HG03442 (cell line): ENCODE measurements at regions not wholly inside any gene's neighbourhood (a gene's known extent, or its start where the extent isn't known, plus 50 kb on each side); places are given as distances from the start of the nearest gene placed in this dataset.
A peak's percentile ranks its signal among the peaks of the same experiment; 100 is the strongest.
"Not testable (repeated sequence)": the region's sequence is repeated elsewhere in the genome, so short reads cannot be mapped to it uniquely, and the experiment has no call there.

Experiments used
- ATAC-seq: cut with Tn5 transposase; IDR thresholded peaks from one replicate; pipeline ENCODE4 v1.9.1; 2021; ENCODE audit warnings: mild to moderate bottlenecking, moderate library complexity; ENCODE audit not compliant: unreplicated experiment

DNA sequence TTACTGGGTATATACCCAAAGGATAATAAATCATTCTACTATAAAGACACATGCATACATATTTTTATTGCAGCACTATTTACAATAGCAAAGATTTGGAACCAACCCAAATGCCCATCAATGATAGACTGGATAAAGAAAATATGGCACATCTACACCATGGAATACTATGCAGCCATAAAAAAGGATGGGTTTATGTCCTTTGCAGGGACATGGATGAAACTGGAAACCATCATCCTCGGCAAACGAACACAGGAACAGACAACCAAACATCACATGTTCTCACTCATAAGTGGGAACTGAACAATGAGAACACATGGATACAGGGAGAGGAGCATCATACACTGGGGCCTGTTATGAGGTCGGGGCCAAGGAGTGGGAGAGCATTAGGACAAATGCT, 665.0 kb upstream of the KCNMB2 start:
- not testable (repeated sequence) for ATAC-seq

DNA sequence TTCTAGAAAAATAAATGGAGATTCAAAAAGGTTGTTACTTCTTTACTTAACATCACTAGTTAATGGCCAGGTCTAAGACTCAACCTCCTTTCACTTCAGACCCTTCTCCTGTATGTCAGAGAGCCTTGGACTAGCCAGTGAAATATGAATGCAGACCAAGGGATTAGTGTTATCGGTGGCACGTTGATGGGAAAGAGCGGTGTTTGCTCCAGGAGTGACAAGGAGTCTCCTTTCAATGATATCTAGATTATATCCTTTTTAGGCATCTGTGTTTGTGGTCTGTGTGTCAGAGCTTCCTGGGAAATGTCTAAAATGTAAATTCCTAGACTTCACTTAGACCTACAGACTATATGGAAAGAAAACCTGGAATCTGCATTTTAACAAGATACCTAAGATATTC, 658.0 kb upstream of the KCNMB2 start:
- no peak for ATAC-seq

DNA sequence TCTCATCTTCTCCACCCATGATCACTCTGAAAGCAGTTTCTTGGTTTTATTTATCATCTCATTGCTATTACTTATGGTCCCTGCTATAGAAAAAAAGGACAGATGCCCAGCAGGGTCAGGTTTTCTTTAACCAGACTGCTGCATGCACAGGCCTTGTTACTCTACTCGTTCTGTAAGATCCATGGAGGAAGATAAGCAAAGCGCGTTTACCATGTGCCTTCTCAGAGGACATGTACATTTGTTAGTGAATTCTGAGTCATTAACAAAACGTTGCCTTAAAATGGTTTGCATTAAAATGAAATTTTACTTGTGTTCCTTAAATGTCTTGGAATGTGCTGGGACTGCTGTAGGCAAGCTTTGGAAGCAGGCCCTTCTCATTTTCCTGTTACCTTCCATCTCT, 657.3 kb upstream of the KCNMB2 start:
- no peak for ATAC-seq

DNA sequence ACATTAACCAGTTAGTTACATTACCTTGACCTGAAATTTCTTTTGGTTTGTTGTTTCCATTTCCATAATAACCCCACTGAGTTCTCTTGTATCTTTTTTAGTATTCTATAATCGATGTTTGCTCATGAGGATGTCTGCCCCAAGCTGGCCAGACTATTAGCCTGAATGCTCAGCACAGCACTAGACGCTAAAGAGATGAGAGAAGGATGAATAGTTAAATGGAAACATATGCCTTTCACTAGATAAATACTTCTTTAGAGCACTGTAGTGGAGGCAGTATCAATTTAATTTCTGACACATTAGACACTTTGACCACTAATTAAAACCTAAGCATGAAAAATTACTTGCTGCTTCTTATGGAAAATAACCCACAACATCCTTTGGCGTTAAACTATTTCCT, 654.9 kb upstream of the KCNMB2 start:
- ATAC-seq: no peak

DNA sequence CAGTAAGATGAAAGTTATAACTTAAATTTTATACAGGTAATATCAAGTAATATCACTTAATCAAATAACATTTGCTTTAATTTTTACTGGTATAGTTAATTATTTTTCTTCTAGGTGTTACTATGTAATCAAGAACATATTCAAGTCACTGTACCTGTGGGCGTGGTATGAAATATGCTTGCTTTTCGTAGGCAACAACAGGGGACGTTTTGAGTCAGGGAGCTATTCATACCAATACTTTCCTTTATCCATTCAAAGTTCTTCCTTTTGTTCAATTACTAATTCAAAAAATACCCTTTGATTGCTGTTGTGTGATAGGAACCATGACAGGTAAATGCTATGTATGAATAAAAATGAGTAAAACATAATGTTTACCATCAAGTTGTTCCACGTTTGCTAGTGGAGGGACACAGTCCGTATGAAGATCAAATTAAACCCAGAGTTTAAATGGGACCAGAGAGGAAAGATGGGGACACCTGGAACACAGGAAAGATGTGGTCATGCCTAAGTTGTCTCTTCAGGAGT, 654.0 kb upstream of the KCNMB2 start:
- ATAC-seq: no peak

DNA sequence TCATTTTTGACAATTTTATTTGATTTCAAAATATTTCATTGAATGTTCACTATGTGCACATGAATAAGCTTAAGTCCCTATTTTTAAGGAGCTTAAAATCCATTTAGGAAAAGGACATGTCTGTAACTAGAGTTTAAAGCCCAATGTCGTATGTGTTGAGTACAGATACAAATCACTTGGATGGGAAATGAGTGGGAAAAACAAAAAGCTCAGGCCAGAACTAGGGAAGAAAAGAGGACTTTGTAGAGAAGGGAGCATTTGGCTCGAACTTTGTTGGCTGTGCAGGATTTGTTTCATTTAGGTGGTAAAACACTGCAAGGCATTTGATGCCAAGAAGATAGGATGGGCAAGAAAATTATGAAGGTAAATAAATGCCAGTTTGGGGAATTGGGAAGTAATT, 653.1 kb upstream of the KCNMB2 start:
- ATAC-seq: no peak

DNA sequence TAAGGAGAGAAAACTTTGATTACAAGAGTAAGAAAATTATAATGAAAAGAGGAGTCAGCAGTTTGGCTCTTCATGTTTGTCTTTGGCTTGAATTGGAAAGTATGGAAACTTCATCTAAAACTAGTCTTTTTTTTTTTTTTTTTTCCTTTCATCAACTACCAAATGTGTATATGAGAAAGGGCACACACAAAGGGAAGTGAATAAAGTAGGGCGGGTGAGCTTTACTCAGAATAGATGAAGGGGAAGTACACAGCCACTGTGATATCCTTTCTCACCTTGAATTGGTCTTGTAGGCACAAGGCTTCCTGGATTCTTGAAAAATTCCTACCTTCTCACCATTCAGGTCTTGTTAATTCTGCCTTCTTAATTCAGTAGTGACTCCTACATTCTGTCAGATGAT, 652.3 kb upstream of the KCNMB2 start:
- peak; percentile 65 for ATAC-seq

DNA sequence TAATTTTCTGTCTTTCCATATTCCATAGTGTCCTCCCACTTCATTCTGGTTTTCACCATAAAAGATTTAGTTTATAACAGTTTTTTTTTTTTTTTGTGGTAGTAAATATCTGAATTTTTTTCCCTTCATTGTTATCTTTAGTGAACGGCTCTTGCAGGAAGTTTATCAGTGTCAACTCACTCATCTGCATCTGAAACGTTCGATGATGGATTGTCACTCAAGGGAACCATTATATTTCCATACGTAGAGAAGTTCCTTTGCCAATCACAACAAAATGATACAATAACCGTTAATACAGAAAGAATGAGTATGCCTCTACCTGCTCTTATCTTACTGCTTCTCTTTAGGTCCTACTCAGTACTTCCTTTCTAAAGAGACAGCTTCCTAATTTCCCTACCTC, 651.2 kb upstream of the KCNMB2 start:
- ATAC-seq: no peak

DNA sequence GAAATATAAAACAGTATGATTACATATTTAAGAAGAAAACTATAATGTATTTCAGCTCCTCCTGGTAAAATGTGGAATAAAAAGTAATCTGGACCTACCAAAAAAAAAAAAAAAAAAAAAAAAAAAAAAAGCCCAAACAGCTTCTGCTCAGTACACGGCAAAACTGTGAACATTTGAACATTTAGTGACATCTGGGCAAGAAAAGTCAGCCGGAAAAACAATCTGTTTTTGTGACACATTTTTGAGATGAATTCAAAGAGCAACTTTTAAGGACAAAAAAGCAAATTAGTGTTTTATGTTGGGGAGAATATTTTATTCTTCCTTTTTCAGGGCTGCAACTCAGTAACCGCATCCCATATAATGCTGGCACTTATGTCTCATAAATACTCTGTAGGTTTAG, 649.7 kb upstream of the KCNMB2 start:
- ATAC-seq: no peak

DNA sequence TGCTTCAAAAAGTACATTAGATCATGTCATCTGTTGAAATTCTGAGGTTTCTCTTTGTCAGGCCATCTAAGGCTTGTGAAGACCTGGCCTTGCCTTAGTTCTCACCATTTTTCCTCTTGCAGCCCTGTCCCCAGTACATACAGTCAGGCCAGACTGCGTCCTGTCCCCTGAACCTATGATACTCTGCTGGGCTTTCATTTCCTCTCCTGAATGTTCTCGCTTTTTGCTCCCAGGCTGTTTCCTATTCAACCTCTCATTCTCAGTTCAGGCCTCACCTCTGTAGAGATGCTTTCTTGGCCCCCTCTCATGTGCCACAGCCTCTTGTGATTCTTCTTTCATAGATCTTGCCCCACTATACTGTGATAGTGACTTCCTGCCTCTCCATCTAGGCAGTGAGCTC, 648.8 kb upstream of the KCNMB2 start:
- peak; percentile 57 for ATAC-seq

DNA sequence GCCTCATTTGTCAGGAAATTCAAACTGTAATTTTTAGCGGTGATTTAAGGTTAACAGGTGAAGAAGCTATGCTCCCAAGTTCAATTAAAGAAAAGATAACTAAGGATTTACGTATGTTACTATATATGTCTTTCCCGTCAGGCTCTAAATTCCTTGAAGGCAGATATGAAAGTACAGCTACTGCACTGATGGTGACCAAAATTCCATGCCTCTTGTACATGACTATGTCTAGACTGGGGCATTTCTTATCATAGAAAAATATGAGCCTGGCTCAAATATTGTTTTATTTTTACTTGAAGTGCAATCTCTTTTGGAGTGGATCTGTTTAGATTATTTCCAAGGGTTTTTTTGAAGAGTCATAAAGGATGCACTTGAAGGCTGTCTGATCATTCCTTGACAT, 647.1 kb upstream of the KCNMB2 start:
- no peak for ATAC-seq

DNA sequence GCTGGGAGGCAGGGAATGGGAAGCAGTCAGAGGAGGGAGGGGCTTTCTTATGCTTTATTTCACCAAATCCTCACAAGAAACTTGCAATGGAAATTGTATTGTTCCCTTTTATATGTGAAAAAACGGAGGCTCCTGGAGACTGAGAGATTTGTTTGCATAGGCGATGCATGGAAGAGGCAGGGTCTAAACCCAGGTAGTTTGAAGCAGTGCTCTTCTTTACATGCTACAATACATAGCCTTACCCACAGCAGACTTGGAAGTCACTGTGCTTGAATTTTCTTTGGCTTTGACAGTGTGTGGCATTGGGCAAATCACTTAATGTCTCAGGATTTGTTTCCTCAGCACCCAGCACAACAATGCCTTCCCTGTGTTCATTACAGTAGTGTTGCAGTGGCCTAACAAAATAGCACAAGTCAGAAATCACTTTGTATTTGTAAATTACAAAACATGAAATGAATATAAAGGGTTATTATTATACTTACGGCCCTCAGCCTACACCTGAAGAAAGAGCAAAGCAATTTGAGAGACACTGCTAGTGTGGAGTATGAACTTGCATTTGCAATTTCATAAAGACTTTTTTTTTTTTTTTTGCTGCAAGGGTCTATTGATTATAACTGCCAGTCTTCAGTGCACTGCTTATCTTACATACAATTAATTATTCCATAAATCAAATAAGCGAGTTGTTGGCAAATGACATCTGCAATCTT, 646.4 kb upstream of the KCNMB2 start:
- no peak for ATAC-seq

DNA sequence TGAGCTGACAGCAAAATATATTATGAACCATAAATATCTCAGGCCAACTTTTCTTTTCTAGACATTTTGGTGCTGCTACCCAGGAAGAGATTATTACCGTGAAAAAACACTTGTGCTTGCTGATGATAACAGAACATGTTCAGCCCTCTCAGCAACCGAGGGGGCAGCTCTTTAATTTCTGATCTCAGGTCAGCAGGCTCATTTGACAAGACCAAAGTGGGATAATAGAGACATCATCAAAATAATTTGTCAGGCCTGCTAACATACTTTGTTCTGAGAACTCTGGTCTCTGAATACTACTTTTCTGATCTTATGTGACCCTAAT, 645.9 kb upstream of the KCNMB2 start:
- ATAC-seq: no peak

DNA sequence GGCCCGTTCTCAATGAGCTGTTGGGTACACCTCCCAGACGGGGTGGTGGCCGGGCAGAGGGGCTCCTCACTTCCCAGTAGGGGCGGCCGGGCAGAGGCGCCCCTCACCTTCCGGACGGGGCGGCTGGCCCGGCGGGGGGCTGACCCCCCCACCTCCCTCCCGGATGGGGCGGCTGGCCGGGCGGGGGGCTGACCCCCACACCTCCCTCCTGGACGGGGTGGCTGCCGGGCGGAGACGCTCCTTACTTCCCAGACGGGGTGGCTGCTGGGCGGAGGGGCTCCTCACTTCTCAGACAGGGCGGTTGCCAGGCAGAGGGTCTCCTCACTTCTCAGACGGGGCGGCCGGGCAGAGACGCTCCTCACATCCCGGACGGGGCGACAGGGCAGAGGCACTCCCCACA, 644.7 kb upstream of the KCNMB2 start:
- not testable (repeated sequence) for ATAC-seq

DNA sequence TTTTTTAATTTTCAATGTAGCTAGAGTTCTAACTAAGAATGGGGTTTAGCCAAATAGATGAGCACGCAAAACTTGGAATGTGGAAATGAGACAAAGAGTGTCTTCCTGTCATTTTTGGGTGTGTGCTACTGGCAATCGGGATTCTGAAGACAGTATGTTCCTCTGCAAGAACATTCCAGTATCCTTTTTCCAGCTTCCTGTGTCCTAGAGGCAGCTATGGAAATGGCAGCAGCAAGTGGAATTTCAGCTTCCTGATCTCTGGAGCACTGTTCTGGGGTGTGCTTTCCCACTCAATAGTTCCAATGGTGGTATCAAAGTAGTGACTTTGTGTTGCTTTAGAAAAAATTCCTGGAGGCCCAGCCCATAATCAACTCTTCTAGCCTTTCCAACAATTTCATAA, 642.9 kb upstream of the KCNMB2 start:
- ATAC-seq: no peak

DNA sequence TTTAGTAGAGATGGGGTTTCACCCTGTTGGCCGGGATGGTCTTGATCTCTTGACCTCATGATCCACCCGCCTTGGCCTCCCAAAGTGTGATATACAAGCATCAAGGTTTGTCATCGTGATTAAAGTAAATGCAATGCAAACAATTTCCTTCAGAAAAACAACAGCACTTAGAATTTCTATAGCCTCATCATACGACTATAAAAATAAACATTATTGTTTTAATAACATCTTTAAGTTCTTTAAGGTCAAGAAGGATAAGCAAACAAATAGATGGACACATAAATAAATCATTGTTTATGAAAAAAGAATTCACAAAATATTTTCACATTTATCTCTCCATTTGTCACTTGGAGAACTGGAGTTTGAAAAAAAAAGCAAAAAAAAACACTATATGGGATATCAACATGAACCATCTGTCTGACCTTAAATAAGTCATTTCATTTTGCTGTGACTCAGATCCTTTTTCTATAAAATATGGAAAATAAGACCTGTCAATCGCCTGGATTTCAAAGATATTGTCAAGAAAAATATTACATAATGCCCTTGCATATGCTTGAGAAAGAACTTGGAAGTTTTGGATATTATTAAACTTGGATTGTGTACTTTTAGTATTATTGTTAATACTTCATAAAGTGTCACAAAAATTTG, 642.0 kb upstream of the KCNMB2 start:
- ATAC-seq: no peak

DNA sequence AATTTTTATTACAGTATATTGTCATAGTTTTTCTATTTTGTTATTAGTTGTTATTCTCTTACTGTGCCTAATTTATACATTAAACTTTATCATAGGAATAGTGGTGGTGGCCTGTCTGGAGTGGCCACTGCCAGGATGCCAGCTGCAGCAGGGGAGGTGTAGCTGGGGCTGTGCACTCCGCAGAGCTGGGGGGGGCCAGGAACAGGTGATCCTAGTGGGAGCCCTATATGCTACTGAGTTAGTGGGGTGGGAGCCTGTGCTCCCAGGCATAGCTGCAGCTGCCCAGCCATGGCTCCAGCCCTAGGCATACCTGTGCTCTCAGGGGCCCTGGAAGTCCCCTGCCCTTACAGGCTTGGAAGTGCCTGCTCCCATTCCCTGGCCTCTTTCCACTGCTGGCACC, 638.1 kb upstream of the KCNMB2 start:
- ATAC-seq: no peak

DNA sequence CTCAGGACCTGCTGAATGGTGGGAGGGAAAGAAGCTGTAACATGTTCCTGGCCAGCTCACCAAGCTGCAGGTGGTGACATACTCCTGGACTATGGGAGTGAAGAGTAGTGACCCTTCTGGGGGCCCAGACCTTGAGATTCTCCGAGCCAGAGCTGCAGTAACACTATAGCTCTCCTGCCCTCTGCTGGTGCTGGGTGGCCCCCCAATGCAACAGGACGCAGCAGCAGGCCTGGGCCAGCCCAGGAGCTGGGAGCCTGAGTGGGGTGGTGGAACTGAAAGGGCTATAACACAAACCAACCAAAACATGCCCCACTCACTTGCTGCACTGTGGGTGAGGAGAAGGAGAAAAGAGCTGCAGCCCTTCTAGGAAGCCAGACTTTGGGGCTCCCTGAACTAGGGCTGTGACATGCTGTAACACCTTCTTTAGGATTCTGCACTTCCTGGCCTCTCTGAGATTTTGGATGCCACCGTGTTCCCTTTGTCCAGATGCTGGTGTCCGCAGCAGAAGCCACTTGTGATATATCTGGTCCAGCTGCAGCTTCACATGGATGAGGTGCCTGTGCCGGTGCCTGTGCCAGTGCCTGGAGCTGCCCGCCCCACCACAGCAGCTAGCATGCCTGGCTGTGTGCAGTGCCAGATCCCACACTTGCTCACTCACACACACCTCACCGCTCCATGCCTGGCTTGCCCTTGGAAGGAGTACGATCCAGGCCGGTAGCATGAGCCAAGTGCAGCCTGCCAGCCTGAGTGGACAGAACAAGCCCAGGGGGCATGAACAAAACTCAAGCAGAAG, 636.8 kb upstream of the KCNMB2 start:
- ATAC-seq: no peak

DNA sequence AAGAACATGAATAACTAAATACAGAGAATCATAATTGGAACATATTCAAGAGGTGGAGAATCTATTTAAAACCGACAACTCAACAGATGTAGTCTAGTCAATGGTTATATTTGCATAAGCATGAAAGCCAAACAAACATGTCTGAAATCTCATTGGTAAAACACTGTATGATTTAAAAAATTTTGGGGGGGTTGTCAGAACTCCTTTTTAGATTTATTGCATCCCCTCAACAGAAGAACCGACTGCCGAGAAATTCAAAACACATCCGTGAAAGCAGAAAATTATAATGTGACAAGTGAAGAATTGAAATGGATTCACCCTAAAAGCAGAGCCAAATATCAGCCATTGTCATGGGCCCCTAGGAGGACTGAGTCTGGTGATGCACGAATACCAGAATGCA, 633.4 kb upstream of the KCNMB2 start:
- no peak for ATAC-seq

DNA sequence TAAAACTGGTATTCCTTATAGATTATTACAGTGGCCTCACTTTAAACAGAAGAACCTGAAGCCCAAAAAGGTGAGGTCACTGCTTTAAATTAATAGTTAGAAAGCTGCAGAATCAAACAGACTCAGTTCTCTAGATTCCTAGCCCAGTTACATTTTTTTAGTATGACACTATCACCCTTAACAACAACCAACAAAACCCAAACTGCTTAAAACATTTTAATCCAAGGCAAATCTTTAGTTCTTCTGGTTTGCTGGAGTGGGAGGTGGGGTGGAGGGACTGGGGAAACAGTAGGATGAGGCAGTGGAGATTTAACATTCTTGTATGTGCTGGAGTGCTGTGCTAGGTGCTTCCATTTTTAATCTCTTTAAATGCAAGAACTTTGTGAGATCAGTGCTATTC, 631.6 kb upstream of the KCNMB2 start:
- no peak for ATAC-seq

DNA sequence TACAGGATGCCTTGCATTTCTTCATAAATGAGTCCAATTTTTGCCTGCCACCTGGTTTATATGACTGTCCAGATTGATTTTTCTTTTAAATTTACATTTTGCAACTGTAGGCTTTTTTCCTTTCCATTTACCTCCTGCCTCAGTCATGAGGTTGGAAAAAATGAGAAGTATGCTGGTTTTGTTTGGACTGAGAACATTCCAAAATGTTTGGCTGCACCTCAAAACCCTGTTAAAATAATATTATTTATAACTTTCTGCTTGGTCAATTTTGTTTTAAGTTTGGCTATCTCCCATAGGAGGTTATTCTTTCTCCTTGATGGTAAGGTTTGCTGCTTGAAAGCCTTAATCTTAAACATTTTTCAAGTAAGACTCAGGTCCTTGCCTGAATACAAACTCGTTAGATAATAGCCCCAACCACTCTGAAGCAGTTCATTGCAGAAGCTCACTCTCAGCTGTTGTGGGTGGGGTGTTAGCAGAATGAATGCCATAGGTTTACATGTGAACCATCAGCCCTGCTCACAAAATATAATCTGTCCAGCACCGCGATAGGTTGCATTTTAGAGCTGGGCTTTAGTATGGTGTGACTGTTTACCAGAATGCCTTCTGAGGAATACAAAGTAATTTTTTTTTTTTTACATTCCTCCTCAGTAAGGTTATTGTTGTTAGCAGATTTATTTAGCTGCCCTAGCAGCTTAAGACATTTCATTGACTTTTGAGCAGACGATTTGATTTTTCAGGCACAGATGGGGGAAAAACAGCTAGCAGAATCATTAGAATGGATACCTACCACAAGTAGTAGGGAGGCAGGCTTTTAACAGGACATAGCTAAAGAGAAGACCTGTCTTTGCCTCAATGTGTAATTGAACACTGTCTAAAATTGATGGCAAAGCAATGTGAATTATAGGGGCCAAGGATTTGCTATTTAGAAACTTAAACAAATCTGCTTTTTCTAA, 630.8 kb upstream of the KCNMB2 start:
- no peak for ATAC-seq
